Anterior cingulate cortex (tissue), 58 donors: ENCODE measurements at regions not wholly inside any gene's neighbourhood (a gene's known extent, or its start where the extent isn't known, plus 50 kb on each side); places are given as distances from the start of the nearest gene placed in this dataset.

Source experiments
- DNase-seq, 58 donors: peaks; one replicate each; lab custom pipeline; 2025; lab: John Stamatoyannopoulos, UW

DNA sequence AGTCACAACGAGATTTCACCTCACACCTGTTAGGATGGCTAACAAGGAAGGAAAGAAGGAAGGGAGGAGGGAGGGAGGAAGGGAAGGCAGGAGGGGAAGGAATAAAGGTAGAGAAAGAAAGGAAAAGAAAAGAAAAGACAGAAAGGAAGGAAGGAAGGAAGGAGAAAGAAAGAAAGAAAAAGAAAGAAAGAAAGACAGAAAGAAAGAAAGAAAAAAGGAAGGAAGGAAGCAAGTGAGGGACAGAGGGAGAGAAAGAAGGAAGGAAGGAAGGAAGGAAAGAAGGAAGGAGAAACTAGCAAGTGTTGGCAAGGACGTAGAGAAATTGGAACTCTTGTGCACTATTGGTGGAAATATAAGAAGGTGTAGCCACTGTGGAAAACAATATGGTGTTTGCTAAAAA lies 52.2 kb downstream of the CCDC185 start:
- no peak for DNase-seq

DNA sequence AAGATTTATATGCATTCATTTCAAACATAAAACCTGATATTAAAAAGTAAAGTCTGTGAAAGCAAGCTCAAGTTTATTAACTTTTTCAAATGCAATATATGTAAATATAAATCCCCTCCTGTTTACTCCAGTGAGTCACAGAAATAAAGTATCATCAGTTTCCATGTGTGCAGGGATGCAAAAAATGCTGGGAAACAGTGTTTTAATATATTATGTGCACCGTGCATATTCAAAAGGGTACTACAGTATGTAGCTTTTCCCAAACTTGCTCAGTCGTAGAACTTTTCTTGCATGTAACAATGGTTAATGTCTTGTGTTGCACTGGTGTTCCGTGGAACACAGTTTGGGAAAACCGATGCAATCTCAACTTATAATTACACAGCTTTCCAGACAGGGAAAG lies 60.7 kb downstream of the CCDC185 start:
- no peak for DNase-seq

DNA sequence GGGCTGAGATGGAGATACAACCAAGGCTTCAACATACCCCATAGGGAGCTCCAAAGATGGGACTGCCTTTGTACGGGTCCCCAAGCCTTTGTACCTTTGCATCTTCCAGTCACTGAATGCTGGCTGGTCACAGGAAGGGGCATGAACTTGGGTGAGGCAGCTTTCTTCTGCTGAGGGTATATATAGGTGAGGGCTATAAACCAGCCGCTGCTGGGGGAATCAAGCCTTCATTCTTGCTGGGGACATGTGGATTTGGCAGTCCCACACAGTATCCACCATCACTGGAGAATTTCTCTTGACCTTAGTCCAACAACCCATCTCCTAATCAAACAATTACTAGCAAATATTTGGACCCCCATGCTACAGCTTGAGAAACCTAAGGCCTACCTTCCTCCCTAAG lies 61.7 kb downstream of the CCDC185 start:
- no peak for DNase-seq

DNA sequence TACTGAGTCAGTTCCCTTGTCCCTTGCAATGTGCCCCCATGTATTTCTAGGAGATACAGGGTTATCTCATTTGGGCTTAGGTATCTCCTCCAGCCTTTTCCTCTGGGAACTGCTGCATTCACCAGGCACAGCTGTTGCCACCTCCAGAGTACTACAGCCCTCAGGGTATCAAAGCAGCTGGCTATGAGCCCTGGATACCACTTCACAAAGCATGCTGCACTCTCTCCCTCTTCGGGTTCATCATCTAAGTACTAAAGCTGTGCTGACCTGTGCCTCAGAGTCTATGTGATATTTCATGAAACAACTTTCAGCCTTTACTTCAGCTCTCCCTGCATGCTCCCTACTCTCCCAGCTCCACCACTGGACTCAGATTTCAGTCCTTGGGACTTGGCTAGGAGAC lies 62.3 kb downstream of the CCDC185 start:
- DNase-seq = no peak

DNA sequence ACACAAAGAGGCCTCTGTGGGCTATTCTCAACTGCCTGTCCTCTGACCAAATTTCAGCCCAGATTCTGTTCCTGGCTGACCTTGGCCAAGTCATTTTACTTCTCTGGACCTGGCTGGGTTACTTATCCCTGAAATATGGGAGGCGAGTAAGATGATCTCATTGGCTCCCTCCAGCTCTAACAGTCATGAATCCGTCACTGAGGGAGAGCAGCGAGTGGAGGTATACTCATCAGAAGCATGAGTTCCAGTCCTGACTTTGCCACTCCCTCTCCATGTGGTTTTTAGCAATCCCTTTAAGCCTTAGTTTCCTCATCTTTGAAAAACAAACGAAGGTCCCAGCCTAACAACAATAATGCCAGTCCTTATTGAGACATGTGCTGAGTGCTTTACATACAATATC lies 63.5 kb downstream of the CCDC185 start:
- no peak for DNase-seq

DNA sequence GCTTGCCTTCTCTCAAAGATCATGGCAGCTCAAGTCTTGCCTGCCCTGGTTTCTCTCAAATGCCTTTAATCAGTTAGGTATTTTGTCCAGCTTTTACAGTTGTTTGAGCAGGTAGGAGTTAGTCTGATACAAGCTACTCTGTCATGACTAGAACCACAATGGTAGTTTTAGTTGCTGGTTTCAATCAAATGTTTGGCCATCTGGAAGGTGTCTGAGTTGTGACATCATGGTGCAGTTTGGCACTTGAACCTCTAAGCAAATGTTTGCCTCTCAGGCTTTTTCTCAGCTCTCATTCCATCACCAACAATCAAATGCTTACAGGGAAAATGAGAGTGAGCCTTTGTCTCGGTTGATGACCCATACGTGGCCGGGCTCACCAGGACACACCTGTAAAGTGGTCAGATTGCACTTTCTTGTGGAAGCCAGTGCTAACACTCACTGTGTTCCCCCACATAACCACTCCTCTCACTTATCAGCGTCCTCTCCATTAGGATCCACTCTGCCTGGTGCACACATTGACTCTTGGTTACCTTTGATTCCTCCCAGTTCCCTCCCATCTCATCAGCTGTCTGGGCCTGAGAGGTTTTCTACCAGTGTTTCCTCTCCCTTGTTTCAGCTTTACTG lies 67.5 kb downstream of the CCDC185 start:
- no peak for DNase-seq

DNA sequence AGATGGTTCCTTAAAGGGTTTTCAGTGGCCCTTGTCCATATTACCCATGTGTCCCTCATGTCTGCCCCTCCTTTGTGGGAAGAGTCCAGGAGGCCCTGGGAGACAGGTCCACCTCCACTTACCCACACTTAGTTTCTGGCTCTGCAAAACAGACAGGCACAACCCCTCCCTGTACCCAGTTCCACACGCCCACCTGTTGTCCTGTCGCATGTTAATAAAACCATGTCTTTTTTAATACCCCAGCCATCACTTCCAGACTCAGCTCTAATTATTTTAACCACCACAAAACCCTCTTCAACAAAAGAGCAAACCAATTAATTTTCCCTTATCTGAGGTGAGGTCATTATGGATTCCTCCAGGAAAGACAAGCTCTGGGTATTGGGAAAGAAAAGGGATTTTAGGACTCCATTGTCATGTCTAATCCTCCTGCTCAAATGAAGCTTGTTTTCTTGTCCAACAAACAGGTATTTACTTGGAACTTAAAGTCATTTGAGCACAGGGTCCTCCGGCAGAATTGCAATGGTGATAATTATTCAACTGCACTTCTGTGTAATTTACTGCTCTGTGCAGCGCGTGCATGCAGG lies 68.9 kb downstream of the CCDC185 start:
- no peak for DNase-seq

DNA sequence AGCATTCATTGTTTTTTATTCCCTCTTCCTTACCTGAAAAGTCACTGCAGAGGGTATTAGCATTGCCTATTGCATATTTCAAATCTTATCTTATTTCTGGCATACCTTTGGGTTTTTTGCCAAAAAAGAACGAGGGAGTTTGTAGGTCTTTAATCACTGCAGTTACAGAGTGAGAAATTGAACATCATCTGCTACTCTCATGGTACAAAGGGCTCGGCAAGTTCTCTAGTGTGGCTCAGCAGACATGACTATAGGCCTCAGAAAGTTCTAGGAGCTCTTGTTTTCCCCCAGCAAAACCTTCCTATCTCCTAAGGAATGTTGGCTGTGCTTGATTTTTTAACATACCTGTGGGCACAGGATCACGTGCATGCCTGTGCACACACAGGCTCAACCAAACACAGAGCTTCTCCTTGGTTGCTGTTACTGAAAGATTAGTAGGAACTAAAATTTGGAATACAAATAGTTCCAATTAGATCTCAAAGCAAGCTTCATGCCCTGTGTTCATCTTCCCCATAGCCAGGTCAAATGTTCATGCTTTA lies 69.7 kb downstream of the CCDC185 start:
- DNase-seq = no peak

DNA sequence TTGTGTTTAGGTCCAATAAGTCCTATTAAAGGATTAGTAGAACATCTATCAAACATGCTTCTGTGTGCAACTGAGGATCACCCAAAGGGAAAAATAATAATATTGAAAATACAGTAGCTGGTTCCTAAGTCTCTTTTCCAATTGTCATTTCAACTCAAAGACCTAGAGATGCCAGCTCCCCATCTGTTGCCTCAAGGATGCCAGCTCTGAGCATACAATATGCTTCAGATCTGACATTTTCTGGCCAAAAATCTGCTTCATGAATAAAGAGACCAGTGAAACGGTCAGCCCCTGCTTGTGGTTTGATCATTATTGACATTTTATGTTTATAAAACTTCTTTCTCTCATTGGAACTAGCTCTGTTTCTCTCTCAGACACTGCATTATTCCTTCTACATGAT lies 72.9 kb downstream of the CCDC185 start:
- DNase-seq = peak in 1 of 58 donors; percentile 4

DNA sequence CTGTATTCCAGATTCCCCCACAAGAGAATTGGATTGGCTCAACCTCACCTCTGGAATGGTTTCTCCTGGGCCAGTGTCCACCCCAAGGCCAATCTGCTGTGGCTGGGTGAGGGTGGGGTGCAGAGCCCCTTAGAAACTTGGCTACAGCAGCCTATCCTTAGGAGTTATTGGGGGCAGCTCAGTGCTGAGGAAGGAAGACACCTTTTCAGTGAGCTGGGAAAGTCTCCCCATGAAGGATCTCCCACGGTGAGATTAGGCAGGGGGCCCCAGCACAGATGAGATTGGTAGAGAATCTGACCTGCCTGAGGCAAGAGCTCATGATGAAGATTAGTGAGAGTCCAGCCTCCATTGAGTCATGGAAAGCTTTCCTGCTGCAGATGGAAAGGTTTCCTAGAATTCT lies 78.4 kb downstream of the CCDC185 start:
- no peak for DNase-seq

DNA sequence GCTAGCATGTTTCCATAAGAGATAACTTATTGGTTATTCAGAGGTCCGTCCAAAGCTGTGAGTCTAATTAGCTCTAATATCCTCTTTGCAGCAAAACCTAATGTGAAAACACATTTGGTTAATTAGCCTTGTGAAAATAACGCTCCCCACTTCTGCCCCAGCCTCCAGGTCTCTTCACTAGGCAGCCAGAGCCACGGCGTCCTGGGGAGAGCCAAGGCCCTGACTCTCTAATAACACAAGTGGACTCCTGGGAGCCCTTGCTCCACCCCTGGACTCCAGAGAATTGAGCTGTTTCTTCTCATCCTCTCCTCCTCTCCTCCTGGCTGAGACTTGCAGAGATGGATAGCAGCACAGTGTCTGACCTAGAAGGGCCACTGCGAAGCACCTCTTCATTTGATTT lies 78.8 kb downstream of the CCDC185 start:
- no peak for DNase-seq

DNA sequence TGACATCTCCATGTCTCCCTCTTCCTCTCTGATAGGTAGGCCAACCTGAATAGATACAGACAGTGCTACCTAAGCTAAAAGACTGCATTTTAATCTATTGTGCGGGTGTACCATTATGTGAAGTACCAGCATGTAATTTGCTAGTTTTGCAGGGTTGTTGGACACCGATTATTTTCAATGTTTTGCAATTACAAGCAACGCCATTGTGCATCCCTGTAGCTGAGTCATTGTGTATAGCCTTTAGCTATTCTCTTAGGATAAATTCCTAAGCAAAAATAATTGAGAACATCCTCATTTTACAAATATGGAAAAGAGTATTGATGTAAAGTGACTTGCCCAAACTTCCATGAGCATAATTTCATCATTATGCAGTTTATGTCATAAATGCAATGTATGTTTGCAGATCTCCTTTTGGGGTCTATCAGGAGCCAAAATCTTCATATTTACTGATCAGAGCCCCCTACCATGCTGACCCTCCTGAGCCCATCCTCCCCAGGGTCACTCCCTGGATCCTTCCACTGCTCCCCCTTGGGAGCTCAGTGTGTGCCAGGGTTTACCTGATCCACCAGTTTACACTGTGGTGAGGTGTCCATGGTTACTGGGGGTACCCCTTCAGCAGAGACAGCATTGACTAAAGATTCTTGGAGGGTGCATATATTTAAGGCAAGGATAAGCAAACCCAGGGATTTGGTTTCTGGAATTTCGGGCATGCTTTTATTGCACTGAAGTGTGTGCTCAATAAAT lies 80.6 kb downstream of the CCDC185 start:
- no peak for DNase-seq

DNA sequence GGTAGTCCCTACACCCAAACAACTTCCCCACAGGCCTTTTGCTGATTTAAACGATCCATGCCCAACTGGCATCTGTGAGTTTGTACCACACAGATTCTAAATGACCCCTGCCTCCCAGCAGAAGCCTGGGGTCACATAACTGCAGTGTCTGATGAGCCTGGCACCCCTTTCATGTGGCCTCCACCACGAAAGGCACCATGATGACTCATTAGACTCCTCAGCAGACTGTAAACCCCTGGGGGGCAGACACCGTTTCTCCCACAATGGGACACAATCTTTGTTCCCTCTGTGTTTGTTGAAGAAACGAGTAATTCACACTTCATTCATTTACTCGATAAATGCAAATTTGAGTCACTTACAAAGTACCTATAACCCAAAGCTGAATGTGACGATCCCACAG lies 81.6 kb downstream of the CCDC185 start:
- DNase-seq = no peak

DNA sequence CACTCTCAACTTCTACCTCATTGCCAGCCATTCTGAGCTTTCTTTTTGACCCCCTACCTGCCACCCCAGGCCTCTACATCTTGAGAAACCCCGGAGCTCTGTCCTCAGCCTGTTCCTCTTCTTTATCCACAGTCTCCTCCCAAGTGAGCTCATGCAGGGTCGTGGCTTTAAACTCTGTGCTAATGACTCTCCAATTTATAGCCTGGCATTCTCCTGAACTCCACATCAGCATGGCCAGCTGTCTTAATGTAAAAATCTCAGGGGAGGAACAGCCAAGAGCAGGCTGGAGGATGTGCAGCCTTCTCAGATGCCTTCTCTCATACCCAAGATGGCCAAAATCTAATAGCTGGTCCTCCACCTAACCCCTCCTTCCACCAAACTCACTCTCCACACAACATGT lies 84.2 kb downstream of the CCDC185 start:
- no peak for DNase-seq

DNA sequence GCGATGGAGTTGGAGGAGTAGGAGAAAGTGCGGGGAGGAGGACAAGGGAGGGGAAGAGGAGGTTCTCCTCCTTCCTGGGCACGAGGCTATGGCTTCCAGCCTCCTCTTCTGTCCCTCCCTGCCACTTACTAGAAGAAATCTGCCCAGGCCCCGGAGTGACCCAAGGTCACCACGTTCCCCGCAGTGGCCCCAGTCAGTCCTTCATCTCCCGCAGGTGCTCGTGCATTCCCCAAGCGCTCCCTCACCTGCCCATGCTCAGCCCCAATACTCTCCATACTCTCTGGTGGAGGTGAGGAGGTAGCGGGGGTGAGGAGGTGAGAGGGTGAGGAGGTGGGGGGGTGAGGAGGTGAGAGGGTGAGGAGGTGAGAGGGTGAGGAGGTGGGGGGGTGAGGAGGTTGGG lies 85.4 kb downstream of the CCDC185 start:
- no peak for DNase-seq

DNA sequence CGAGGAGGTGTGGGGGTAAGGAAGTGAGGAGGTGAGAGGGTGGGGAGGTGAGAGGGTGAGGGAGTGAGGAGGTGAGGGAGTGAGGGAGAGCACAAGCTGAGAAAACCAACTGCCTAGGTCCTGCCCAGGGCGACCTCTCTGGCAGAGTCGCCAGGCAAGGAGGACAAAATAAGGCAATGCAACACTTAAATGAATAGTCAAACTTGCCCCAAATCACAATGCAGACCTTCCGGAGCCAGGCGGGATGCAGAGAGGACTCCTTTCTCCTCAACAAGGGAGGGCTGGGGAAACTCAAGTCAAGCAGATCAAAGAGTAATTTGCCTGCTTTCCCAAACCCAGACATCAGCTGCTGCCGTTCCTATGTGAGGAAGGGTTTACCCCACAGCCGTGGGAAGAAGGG lies 86.0 kb downstream of the CCDC185 start:
- no peak for DNase-seq

DNA sequence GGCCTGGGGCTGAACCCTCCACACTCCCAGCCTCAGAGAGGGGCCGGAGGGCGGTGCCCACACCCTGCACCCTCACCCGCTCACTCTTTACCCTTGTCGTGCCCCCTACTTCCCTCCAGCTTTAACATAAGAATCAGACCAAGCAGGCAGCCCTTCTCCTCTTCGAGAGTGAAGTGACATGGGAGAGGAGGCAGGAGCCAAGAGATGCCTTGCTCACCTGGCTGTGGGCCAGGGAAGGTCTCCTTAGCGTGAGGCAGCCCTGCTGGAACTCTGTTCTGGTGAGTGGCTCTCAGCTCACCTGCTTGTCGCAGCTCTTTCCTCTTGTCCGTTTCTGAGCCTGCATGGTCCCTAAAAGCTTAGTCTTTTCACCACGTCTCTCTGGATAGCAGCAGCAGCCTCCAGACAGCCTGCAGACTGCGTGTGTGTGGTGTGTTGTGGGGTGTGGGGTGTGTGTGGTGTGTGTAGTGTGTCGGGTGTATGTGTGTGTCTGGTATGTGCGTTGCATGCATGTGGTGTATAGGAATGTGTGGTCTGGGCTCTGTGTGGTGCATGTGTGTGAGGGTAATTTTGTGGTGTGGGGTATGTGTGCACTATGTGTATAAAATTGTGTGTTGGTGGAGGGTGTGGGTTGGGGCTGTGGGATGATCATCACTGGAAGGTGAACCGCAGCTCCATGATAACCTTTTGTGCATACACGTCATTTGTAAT lies 86.7 kb downstream of the CCDC185 start:
- DNase-seq = no peak

DNA sequence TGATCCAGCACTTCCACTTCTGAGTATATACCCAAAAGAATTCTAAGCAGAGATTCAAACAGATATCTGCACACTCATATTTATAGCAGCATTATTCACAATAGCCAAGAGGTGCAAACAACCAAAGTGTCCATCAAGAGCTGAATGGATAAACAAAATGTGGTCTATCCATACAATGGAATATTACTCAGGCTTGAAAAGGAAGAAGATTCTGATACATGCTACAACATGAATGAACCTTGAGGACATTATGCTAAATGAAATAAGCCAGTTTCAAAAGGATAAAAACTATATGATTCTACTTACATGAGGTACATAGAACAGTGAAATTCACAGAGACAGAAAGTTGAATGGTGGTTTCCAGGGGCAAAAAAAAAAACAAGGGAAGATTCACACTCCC lies 88.9 kb downstream of the CCDC185 start:
- no peak for DNase-seq

DNA sequence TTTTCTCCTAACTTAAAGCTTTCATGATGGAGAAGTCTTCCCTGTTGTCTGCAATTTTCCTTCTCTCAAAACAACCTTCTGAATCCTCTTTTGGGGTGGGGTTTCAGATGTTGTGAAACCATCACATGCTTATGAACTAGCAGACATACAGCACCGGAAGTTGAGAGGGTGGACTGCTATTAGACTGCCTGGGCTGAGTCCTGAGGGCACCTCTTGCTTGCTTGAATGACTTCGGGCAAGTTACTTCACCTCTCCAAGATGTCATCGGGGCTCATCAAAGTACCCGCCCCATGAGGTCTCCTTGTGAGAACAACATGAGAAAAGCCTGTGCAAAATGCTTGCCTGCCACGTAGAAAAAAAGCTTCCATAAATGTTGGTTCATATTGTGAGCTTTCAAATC lies 89.6 kb downstream of the CCDC185 start:
- DNase-seq = no peak

DNA sequence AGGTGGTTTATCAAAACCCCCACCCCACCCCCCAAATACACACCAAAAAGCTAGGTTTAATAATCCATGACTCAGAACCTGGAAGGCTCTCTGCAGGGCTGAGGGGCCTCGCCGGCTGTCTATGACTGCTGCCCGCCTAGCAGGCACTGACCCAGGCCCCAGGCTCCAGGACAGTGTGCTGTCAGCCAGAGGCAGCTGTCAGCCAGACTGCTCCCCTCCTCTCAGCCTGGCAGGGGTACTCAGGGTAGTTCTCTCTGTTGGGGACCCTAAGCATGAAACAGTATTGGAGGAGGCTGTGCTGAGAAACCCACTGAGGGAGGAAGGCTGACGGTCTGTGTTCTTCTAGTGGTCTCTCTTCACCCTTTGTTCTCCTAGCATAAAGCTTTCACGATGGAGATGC lies 90.3 kb downstream of the CCDC185 start:
- DNase-seq = no peak

DNA sequence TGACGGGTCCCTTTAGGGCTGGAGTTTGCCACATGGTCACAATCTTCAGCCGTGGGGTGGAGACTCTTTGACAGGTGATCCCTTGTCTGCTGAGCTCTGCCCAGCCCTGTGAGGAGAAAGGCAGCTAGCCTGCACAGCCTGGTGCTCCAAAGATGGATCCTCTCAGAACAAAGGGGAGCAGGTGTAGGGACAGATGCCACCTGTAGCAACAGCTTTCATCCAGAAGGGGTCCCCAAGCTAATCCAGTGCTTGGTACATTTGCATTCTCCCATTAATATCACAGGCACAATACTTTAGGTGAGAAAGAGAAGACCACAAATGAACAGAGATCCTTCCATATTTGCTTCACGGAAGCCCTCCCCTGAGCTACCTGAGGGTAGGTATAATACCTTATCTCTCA lies 93.2 kb downstream of the CCDC185 start:
- DNase-seq = no peak
